ENCODE measurements at regions not wholly inside any gene's neighbourhood (a gene's known extent, or its start where the extent isn't known, plus 50 kb on each side); places are given as distances from the start of the nearest gene placed in this dataset.

GRCh38 chr6:141288947-141289346, 843.8 kb upstream of the GJE1 start:
- Histone ChIP-seq H3K27ac (no peak overlapping the region), H3K79me2 (no peaks in the 10 kb centered on the region), H3K4me1 (ENCODE audit: insufficient read depth) (no peaks in the 10 kb centered on the region), H3K27me3 (no peaks in the 10 kb centered on the region), H3K4me3 (no peak overlapping the region), H3K9me3 (ENCODE audit: low read depth) (no peaks in the 10 kb centered on the region), H3K4me2 (no peak overlapping the region), H3K36me3 (replicated peaks; ENCODE audit: insufficient read depth, low read depth) (no peaks in the 10 kb centered on the region), H2AFZ (no peak overlapping the region), H4K20me1 (ENCODE audit: insufficient read depth, poor library complexity, severe bottlenecking) (no peaks in the 10 kb centered on the region), H3K9me2 (replicated peaks; ENCODE audit: insufficient read depth) (no peaks in the 10 kb centered on the region)
- TF ChIP-seq CTCF (IDR thresholded peaks at IDR 0.05; ENCODE audit: poor library complexity) (no peak), EZH2 (IDR thresholded peaks at IDR 0.05; ENCODE audit: borderline replicate concordance) (no peak)
- DNase-seq (ENCODE audit: low spot score), result no peak
- WGBS (ENCODE audit: low lambda C conversion rate, missing lambda C conversion rate), result 96% methylated on average over 5 of the region's 5 CpGs

- H3K4me3 ChIP-seq, result no peak overlapping the region
- H2AFZ ChIP-seq, result no peak overlapping the region
- H3K27ac ChIP-seq, result no peak overlapping the region
- no peak for DNase-seq (ENCODE audit: low spot score)
- no peak for TF ChIP-seq EZH2phosphoT487 (IDR thresholded peaks at IDR 0.05; ENCODE audit: low read depth, severe bottlenecking, unreplicated experiment)
- TF ChIP-seq CTCF (IDR thresholded peaks at IDR 0.05; ENCODE audit: poor library complexity), result no peak
- TF ChIP-seq EZH2 (IDR thresholded peaks at IDR 0.05; ENCODE audit: borderline replicate concordance), result no peak
- no peaks in the 10 kb centered on the region for H3K36me3 ChIP-seq (replicated peaks; ENCODE audit: insufficient read depth, low read depth)
- no peaks in the 10 kb centered on the region for H3K4me1 ChIP-seq (ENCODE audit: insufficient read depth)
- no peaks in the 10 kb centered on the region for H3K9me2 ChIP-seq (replicated peaks; ENCODE audit: insufficient read depth)
- no peaks in the 10 kb centered on the region for H3K9me3 ChIP-seq (ENCODE audit: low read depth)
- 84% methylated on average over 1 of the region's 1 CpG for WGBS (ENCODE audit: low lambda C conversion rate, missing lambda C conversion rate)
- no peaks in the 10 kb centered on the region for H4K20me1 ChIP-seq (ENCODE audit: insufficient read depth, poor library complexity, severe bottlenecking)
- no peaks in the 10 kb centered on the region for H3K79me2 ChIP-seq
- H3K27me3 ChIP-seq, result no peaks in the 10 kb centered on the region
- no peak overlapping the region for H3K4me2 ChIP-seq
Measured at GRCh38 chr6:141282263-141282662, 850.5 kb upstream of the GJE1 start.

GRCh38 chr6:141269684-141270083, 863.0 kb upstream of the GJE1 start:
- no peaks in the 10 kb centered on the region for H3K9me3 ChIP-seq (ENCODE audit: low read depth)
- H4K20me1 ChIP-seq (ENCODE audit: insufficient read depth, poor library complexity, severe bottlenecking), result no peaks in the 10 kb centered on the region
- H2AFZ ChIP-seq, result no peak overlapping the region
- no peaks in the 10 kb centered on the region for H3K9me2 ChIP-seq (replicated peaks; ENCODE audit: insufficient read depth)
- H3K4me1 ChIP-seq (ENCODE audit: insufficient read depth), result no peaks in the 10 kb centered on the region
- TF ChIP-seq EZH2 (IDR thresholded peaks at IDR 0.05; ENCODE audit: borderline replicate concordance), result no peak
- no peak for TF ChIP-seq EZH2phosphoT487 (IDR thresholded peaks at IDR 0.05; ENCODE audit: low read depth, severe bottlenecking, unreplicated experiment)
- TF ChIP-seq CTCF (IDR thresholded peaks at IDR 0.05; ENCODE audit: poor library complexity), result no peak
- no peaks in the 10 kb centered on the region for H3K27me3 ChIP-seq
- H3K36me3 ChIP-seq (replicated peaks; ENCODE audit: insufficient read depth, low read depth), result no peaks in the 10 kb centered on the region
- no peak overlapping the region for H3K27ac ChIP-seq
- no peaks in the 10 kb centered on the region for H3K79me2 ChIP-seq
- H3K4me3 ChIP-seq, result no peak overlapping the region
- no peak for DNase-seq (ENCODE audit: low spot score)
- H3K4me2 ChIP-seq, result no peak overlapping the region

GRCh38 chr6:141267420-141267819, 865.3 kb upstream of the GJE1 start:
- H2AFZ ChIP-seq, result no peak overlapping the region
- 89% methylated on average over 6 of the region's 6 CpGs for WGBS (ENCODE audit: low lambda C conversion rate, missing lambda C conversion rate)
- no peaks in the 10 kb centered on the region for H4K20me1 ChIP-seq (ENCODE audit: insufficient read depth, poor library complexity, severe bottlenecking)
- no peaks in the 10 kb centered on the region for H3K79me2 ChIP-seq
- no peaks in the 10 kb centered on the region for H3K36me3 ChIP-seq (replicated peaks; ENCODE audit: insufficient read depth, low read depth)
- no peaks in the 10 kb centered on the region for H3K9me2 ChIP-seq (replicated peaks; ENCODE audit: insufficient read depth)
- H3K4me2 ChIP-seq, result no peak overlapping the region
- DNase-seq (ENCODE audit: low spot score), result no peak
- no peak overlapping the region for H3K4me3 ChIP-seq
- H3K27me3 ChIP-seq, result no peaks in the 10 kb centered on the region
- no peaks in the 10 kb centered on the region for H3K4me1 ChIP-seq (ENCODE audit: insufficient read depth)
- H3K9me3 ChIP-seq (ENCODE audit: low read depth), result no peaks in the 10 kb centered on the region
- H3K27ac ChIP-seq, result no peak overlapping the region
- TF ChIP-seq EZH2 (IDR thresholded peaks at IDR 0.05; ENCODE audit: borderline replicate concordance) (no peak), CTCF (IDR thresholded peaks at IDR 0.05; ENCODE audit: poor library complexity) (no peak), EZH2phosphoT487 (IDR thresholded peaks at IDR 0.05; ENCODE audit: low read depth, severe bottlenecking, unreplicated experiment) (no peak)

Measured in hepatocyte (in vitro differentiated cells).